Left renal pelvis (tissue), 4 donors: ENCODE measurements at regions not wholly inside any gene's neighbourhood (a gene's known extent, or its start where the extent isn't known, plus 50 kb on each side); places are given as distances from the start of the nearest gene placed in this dataset.
"Not testable (repeated sequence)": the region's sequence is repeated elsewhere in the genome, so short reads cannot be mapped to it uniquely, and the experiment has no call there.

Source experiments
- DNase-seq, 4 donors: peaks; one replicate each; pipeline ENCODE4 v3.0.0-alpha.2; 2013; ENCODE audit warnings: low read depth in 4 of 4, low spot score in 3 of 4

DNA sequence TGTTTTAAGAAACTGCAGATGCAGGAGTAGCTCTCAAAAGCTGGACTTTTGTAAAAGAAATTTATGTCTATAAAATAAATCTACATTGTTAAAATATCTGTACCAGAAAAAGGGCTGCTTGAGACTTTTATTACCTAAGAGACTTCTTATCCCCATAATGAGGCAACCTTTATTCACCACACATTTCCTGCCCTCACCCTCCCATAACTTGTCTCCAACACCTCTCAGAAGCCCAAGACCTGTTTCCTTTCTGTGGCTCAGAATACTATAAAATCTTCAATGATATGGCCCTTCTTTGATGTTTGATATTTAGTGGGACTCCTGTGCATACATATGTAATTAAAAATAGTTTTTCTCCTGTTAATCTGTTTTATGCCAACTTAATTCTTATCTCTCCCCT lies 141.5 kb upstream of the FER start:
- DNase-seq, result no peak

GRCh38 chr5:108602830-108603229 lies 144.9 kb upstream of the FER start:
- no peak for DNase-seq

- no peak for DNase-seq
These were observed 156.9 kb upstream of the FER start for GRCh38 chr5:108590799-108591198.

- no peak for DNase-seq
These were observed 159.4 kb upstream of the FER start for GRCh38 chr5:108588323-108588722.

- no peak for DNase-seq
These were observed 159.9 kb upstream of the FER start for GRCh38 chr5:108587821-108588220.

DNA sequence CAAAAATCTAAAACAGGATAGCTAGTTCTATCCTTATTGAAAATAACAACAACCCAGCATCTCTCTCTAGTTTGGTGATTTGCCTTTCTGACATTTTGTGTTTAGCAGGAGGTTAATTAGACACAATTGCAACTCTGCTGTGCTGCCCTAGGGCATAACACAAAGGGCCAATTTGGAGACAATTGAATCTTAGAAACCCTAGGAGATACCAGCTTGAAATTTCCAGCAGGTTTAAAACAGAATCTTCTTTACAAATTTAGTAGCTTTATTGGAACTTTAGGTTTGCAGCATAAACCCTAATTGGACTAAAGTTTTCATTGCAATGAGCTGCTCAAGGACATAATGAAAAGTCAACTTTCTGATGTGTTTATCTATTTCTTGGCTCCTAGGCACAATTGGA lies 166.7 kb upstream of the FER start:
- no peak for DNase-seq

GRCh38 chr5:108579236-108579635 lies 168.5 kb upstream of the FER start:
- no peak for DNase-seq

DNA sequence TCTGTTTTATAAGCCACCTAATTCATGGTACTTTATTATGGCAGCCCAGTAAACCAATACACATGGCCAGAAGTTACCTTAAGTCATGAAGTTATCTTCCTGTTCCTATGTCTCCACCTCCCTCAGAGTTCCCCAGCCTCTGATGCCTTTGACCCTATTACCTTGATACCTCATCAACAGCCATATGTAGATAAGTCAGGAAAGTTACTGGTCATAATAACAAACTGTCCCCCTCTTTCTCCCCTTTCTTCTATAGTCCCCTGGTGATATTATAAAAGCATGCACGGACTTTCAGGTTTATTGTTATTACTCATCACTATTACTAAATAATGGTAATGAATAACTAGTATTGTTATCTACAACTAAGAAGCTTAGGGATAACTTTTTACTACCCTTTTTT lies 168.9 kb upstream of the FER start:
- no peak for DNase-seq

DNA sequence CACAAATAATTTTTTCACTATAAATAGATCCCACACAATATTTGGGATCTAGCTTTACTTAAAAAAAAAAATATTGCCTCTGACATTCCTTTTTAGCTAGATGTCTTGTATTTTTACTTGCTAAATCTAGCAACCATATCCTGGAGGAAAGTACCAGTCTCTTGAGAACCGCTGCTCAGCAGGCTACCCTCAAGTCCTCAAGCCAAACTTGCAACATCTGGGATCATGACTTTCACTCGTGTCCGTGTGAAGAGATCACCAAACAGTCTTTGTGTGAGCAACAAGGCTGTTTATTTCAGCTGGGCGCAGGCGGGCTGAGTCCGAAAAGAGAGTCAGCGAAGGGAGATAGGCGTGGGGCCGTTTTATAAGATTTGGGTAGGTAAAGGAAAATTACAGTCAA lies 180.3 kb upstream of the FER start:
- DNase-seq, result no peak

DNA sequence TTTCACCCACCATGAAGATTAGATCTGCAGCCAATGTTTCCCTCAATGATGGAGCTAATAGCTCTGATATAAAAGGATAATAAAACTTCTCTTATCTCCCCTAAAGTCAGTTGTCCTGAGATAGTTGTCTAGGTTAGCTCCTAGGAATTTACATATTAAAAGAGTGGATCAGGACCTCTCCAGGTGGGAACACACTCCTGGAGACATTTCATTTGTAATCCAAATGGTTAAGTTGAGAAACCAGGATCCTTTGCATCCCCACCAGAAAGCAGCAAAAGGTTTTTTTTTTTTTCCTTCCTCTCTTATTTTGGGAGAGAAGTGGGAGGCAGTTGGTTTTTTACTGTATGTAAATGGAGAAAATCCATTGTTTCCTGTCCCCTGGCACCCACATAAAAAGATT lies 182.5 kb upstream of the FBXL17 start:
- no peak for DNase-seq

- DNase-seq, result no peak
These were observed 180.2 kb upstream of the FBXL17 start for GRCh38 chr5:108562205-108562454.

GRCh38 chr5:108561416-108562204 lies 179.7 kb upstream of the FBXL17 start:
- DNase-seq, result no peak

GRCh38 chr5:108560581-108560980 lies 178.7 kb upstream of the FBXL17 start:
- no peak for DNase-seq

- DNase-seq, result no peak
These were observed 178.3 kb upstream of the FBXL17 start for GRCh38 chr5:108560166-108560565.

DNA sequence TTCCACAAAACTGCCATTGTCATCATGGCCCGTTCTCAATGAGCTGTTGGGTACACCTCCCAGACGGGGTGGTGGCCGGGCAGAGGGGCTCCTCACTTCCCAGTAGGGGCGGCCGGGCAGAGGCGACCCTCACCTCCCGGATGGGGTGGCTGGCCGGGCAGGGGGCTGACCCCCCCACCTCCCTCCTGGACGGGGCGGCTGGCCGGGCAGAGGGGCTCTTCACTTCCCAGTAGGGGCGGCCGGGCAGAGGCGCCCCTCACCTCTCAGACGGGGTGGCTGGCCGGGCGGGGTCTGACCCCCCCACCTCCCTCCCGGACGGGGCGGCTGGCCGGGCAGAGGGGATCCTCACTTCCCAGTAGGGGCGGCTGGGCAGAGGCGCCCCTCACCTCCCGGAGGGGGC lies 176.9 kb upstream of the FBXL17 start:
- not testable (repeated sequence) for DNase-seq

DNA sequence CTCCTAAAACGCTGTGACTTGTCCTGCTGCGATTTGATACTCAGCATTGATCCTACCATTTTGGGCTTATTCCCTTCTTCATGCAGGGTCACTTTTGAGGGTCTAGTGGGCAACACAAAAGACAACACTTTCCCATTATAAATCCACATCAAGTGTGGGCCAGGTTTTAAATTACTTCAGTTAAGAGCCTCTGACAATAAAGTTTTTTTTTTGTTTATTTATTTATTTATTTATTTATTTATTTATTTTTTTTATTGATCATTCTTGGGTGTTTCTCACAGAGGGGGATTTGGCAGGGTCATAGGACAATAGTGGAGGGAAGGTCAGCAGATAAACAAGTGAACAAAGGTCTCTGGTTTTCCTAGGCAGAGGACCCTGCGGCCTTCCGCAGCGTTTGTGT lies 176.2 kb upstream of the FBXL17 start:
- not testable (repeated sequence) for DNase-seq

- DNase-seq, result no peak
These were observed 175.8 kb upstream of the FBXL17 start for GRCh38 chr5:108557686-108558085.

- no peak for DNase-seq
These were observed 174.7 kb upstream of the FBXL17 start for GRCh38 chr5:108556441-108557145.

GRCh38 chr5:108548684-108549596 lies 167.0 kb upstream of the FBXL17 start:
- DNase-seq, result no peak

DNA sequence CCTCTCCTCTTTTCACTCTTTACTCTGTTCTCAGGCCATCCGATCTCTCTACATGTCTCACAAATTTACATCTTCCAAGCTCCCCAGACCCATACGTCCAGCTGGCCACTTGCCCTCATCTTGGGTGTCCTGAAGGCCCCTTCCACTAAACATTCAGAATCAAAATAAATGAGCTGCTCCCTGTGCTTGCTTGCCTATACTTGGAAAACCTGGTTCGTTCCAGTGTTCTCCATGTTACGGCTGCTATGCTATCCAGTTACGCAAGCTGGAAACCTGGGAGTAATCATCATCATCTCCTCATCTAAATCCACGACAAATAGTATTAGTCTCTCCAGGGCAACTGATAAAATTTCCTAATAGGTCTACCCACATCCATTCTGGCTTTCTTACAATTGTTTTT lies 165.0 kb upstream of the FBXL17 start:
- DNase-seq, result no peak

DNA sequence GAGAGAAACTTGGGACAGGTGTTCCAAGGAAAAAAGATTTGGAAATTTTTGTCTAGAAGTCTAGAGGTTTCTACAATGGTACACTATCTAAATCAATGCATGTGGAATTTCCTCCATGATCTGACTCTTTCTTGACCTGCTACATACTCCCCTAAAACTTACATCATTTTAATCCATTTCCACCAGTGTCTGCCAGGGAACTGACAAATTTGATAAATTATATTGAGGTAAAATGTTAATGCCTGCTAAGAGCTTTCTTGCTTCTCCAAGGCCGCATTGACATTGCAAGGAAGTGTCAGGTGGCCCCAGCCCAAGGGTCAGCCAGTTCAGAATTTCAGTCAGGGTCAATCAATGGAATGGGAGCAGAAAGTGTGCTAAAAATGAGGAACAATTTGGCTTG lies 163.4 kb upstream of the FBXL17 start:
- DNase-seq, result no peak

DNA sequence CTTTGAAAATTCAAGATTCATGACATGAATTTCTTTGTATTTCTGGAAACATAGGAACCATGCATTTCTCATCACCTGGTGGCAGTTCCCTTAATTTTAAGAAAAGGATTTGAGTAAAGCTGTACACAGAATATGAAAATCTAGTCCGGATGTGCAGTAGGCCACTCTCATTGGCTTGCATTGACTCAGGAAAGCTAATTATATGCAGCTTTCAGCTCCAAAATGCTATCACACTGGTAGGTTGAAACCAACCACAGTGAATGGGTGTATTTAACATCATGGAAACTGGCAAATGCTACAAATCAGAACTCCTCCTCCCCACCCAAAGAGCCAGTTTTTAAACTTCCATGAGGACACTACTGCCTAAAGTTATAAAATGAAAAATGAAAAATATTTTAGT lies 161.6 kb upstream of the FBXL17 start:
- DNase-seq, result no peak
